ENCODE measurements at regions not wholly inside any gene's neighbourhood (a gene's known extent, or its start where the extent isn't known, plus 50 kb on each side); places are given as distances from the start of the nearest gene placed in this dataset.

- H3K9me3 ChIP-seq (ENCODE audit: control insufficient read depth in 2 of 2, insufficient read depth in 1 of 2, low read depth in 1 of 2, low read length in 1 of 2) = no peaks in the 10 kb centered on the region
- FAIRE-seq (no peak), DNase-seq (no peak)
- 32 to 58% (median 34%) methylated on average over 3 of the region's 3 CpGs for WGBS, 3 donors
- no peak overlapping the region for H3K4me3 ChIP-seq (ENCODE audit: low read depth in 1 of 3, low read length in 3 of 3)
- H3K27me3 ChIP-seq (ENCODE audit: control insufficient read depth in 3 of 3, insufficient read depth in 3 of 3, low read length in 3 of 3) = peaks cover 0 to 3% (median 0%) of the 10 kb centered on the region in 3 donors
- no peaks in the 10 kb centered on the region for H3K4me1 ChIP-seq (ENCODE audit: control insufficient read depth in 3 of 3, insufficient read depth in 2 of 3, low read depth in 1 of 3, low read length in 2 of 3)
- no peaks in the 10 kb centered on the region for H3K36me3 ChIP-seq (ENCODE audit: control insufficient read depth in 3 of 3, insufficient read depth in 2 of 3, low read depth in 1 of 3, low read length in 3 of 3)
- H3K27ac ChIP-seq (ENCODE audit: low read depth in 1 of 3, low read length in 2 of 3) = no peak overlapping the region
Observed at GRCh38 chr1:212531267-212531666, 77.3 kb upstream of the ATF3 start.

- H3K27ac ChIP-seq (ENCODE audit: low read depth in 1 of 3, low read length in 2 of 3) = no peak overlapping the region
- H3K36me3 ChIP-seq (ENCODE audit: control insufficient read depth in 3 of 3, insufficient read depth in 2 of 3, low read depth in 1 of 3, low read length in 3 of 3) = no peaks in the 10 kb centered on the region
- no peaks in the 10 kb centered on the region for H3K4me1 ChIP-seq (ENCODE audit: control insufficient read depth in 3 of 3, insufficient read depth in 2 of 3, low read depth in 1 of 3, low read length in 2 of 3)
- FAIRE-seq (no peak), DNase-seq (no peak)
- H3K4me3 ChIP-seq (ENCODE audit: low read depth in 1 of 3, low read length in 3 of 3) = no peak overlapping the region
- peaks cover 0 to 3% (median 0%) of the 10 kb centered on the region in 3 donors for H3K27me3 ChIP-seq (ENCODE audit: control insufficient read depth in 3 of 3, insufficient read depth in 3 of 3, low read length in 3 of 3)
- peaks cover 0 to 3% of the 10 kb centered on the region in 2 donors for H3K9me3 ChIP-seq (ENCODE audit: control insufficient read depth in 2 of 2, insufficient read depth in 1 of 2, low read depth in 1 of 2, low read length in 1 of 2)
- WGBS, 3 donors = 54 to 76% (median 65%) methylated on average over 1 of the region's 1 CpG
Observed at GRCh38 chr1:212531796-212532195, 76.8 kb upstream of the ATF3 start.

- Histone ChIP-seq H3K9me3 (ENCODE audit: control insufficient read depth in 2 of 2, insufficient read depth in 1 of 2, low read depth in 1 of 2, low read length in 1 of 2) (peaks cover 0 to 8% of the 10 kb centered on the region in 2 donors), H3K36me3 (ENCODE audit: control insufficient read depth in 3 of 3, insufficient read depth in 2 of 3, low read depth in 1 of 3, low read length in 3 of 3) (no peaks in the 10 kb centered on the region), H3K27ac (ENCODE audit: low read depth in 1 of 3, low read length in 2 of 3) (no peak overlapping the region), H3K27me3 (ENCODE audit: control insufficient read depth in 3 of 3, insufficient read depth in 3 of 3, low read length in 3 of 3) (peaks cover 0 to 2% (median 0%) of the 10 kb centered on the region in 3 donors), H3K4me1 (ENCODE audit: control insufficient read depth in 3 of 3, insufficient read depth in 2 of 3, low read depth in 1 of 3, low read length in 2 of 3) (no peaks in the 10 kb centered on the region), H3K4me3 (ENCODE audit: low read depth in 1 of 3, low read length in 3 of 3) (no peak overlapping the region)
- FAIRE-seq = no peak
- WGBS, 3 donors = 85 to 97% (median 89%) methylated on average over 6 of the region's 6 CpGs
- DNase-seq = no peak
Observed at GRCh38 chr1:212532469-212533147, 76.0 kb upstream of the ATF3 start.

GRCh38 chr1:212533148-212533517, 75.4 kb upstream of the ATF3 start:
- FAIRE-seq (no peak), DNase-seq (no peak)
- no peak overlapping the region for H3K27ac ChIP-seq (ENCODE audit: low read depth in 1 of 3, low read length in 2 of 3)
- no peaks in the 10 kb centered on the region for H3K36me3 ChIP-seq (ENCODE audit: control insufficient read depth in 3 of 3, insufficient read depth in 2 of 3, low read depth in 1 of 3, low read length in 3 of 3)
- peaks cover 0 to 8% of the 10 kb centered on the region in 2 donors for H3K9me3 ChIP-seq (ENCODE audit: control insufficient read depth in 2 of 2, insufficient read depth in 1 of 2, low read depth in 1 of 2, low read length in 1 of 2)
- peaks cover 0 to 2% (median 0%) of the 10 kb centered on the region in 3 donors for H3K27me3 ChIP-seq (ENCODE audit: control insufficient read depth in 3 of 3, insufficient read depth in 3 of 3, low read length in 3 of 3)
- H3K4me1 ChIP-seq (ENCODE audit: control insufficient read depth in 3 of 3, insufficient read depth in 2 of 3, low read depth in 1 of 3, low read length in 2 of 3) = no peaks in the 10 kb centered on the region
- H3K4me3 ChIP-seq (ENCODE audit: low read depth in 1 of 3, low read length in 3 of 3) = no peak overlapping the region
- 91 to 98% (median 96%) methylated on average over 3 of the region's 3 CpGs for WGBS, 3 donors

- H3K9me3 ChIP-seq (ENCODE audit: control insufficient read depth in 2 of 2, insufficient read depth in 1 of 2, low read depth in 1 of 2, low read length in 1 of 2) = peaks cover 0 to 8% of the 10 kb centered on the region in 2 donors
- FAIRE-seq (no peak), DNase-seq (no peak)
- H3K27me3 ChIP-seq (ENCODE audit: control insufficient read depth in 3 of 3, insufficient read depth in 3 of 3, low read length in 3 of 3) = peaks cover 0 to 2% (median 0%) of the 10 kb centered on the region in 3 donors
- 91 to 98% (median 95%) methylated on average over 6 of the region's 6 CpGs for WGBS, 3 donors
- no peaks in the 10 kb centered on the region for H3K36me3 ChIP-seq (ENCODE audit: control insufficient read depth in 3 of 3, insufficient read depth in 2 of 3, low read depth in 1 of 3, low read length in 3 of 3)
- no peak overlapping the region for H3K27ac ChIP-seq (ENCODE audit: low read depth in 1 of 3, low read length in 2 of 3)
- H3K4me1 ChIP-seq (ENCODE audit: control insufficient read depth in 3 of 3, insufficient read depth in 2 of 3, low read depth in 1 of 3, low read length in 2 of 3) = no peaks in the 10 kb centered on the region
- no peak overlapping the region for H3K4me3 ChIP-seq (ENCODE audit: low read depth in 1 of 3, low read length in 3 of 3)
Observed at GRCh38 chr1:212536586-212536985, 72.0 kb upstream of the ATF3 start.

- no peak overlapping the region for H3K4me3 ChIP-seq (ENCODE audit: low read depth in 1 of 3, low read length in 3 of 3)
- FAIRE-seq (peak; percentile 36), DNase-seq (no peak)
- peaks cover 0 to 8% of the 10 kb centered on the region in 2 donors for H3K9me3 ChIP-seq (ENCODE audit: control insufficient read depth in 2 of 2, insufficient read depth in 1 of 2, low read depth in 1 of 2, low read length in 1 of 2)
- WGBS, 3 donors = 0 to 19% (median 0%) methylated on average over 1 of the region's 1 CpG
- H3K4me1 ChIP-seq (ENCODE audit: control insufficient read depth in 3 of 3, insufficient read depth in 2 of 3, low read depth in 1 of 3, low read length in 2 of 3) = no peaks in the 10 kb centered on the region
- H3K36me3 ChIP-seq (ENCODE audit: control insufficient read depth in 3 of 3, insufficient read depth in 2 of 3, low read depth in 1 of 3, low read length in 3 of 3) = no peaks in the 10 kb centered on the region
- no peak overlapping the region for H3K27ac ChIP-seq (ENCODE audit: low read depth in 1 of 3, low read length in 2 of 3)
- peaks cover 0 to 2% (median 0%) of the 10 kb centered on the region in 3 donors for H3K27me3 ChIP-seq (ENCODE audit: control insufficient read depth in 3 of 3, insufficient read depth in 3 of 3, low read length in 3 of 3)
Observed at GRCh38 chr1:212537610-212538009, 71.0 kb upstream of the ATF3 start.

GRCh38 chr1:212539737-212540430, 68.7 kb upstream of the ATF3 start:
- 81 to 86% (median 82%) methylated on average over 6 of the region's 6 CpGs for WGBS, 3 donors
- H3K9me3 ChIP-seq (ENCODE audit: control insufficient read depth in 2 of 2, insufficient read depth in 1 of 2, low read depth in 1 of 2, low read length in 1 of 2) = peaks cover 0 to 8% of the 10 kb centered on the region in 2 donors
- H3K4me1 ChIP-seq (ENCODE audit: control insufficient read depth in 3 of 3, insufficient read depth in 2 of 3, low read depth in 1 of 3, low read length in 2 of 3) = no peaks in the 10 kb centered on the region
- peaks cover 0 to 2% (median 0%) of the 10 kb centered on the region in 3 donors for H3K27me3 ChIP-seq (ENCODE audit: control insufficient read depth in 3 of 3, insufficient read depth in 3 of 3, low read length in 3 of 3)
- H3K4me3 ChIP-seq (ENCODE audit: low read depth in 1 of 3, low read length in 3 of 3) = no peak overlapping the region
- DNase-seq (no peak), FAIRE-seq (no peak)
- H3K27ac ChIP-seq (ENCODE audit: low read depth in 1 of 3, low read length in 2 of 3) = no peak overlapping the region
- no peaks in the 10 kb centered on the region for H3K36me3 ChIP-seq (ENCODE audit: control insufficient read depth in 3 of 3, insufficient read depth in 2 of 3, low read depth in 1 of 3, low read length in 3 of 3)

- Histone ChIP-seq H3K27ac (ENCODE audit: low read depth in 1 of 3, low read length in 2 of 3) (no peak overlapping the region), H3K36me3 (ENCODE audit: control insufficient read depth in 3 of 3, insufficient read depth in 2 of 3, low read depth in 1 of 3, low read length in 3 of 3) (no peaks in the 10 kb centered on the region), H3K27me3 (ENCODE audit: control insufficient read depth in 3 of 3, insufficient read depth in 3 of 3, low read length in 3 of 3) (no peaks in the 10 kb centered on the region), H3K4me1 (ENCODE audit: control insufficient read depth in 3 of 3, insufficient read depth in 2 of 3, low read depth in 1 of 3, low read length in 2 of 3) (no peaks in the 10 kb centered on the region), H3K9me3 (ENCODE audit: control insufficient read depth in 2 of 2, insufficient read depth in 1 of 2, low read depth in 1 of 2, low read length in 1 of 2) (no peaks in the 10 kb centered on the region), H3K4me3 (ENCODE audit: low read depth in 1 of 3, low read length in 3 of 3) (no peak overlapping the region)
- FAIRE-seq = no peak
- WGBS, 3 donors = 80 to 91% (median 87%) methylated on average over 5 of the region's 5 CpGs
- DNase-seq = no peak
Observed at GRCh38 chr1:212542761-212543187, 65.8 kb upstream of the ATF3 start.

Measured in small intestine (tissue), 7 donors.